Muscle of leg (tissue), 3 donors: ENCODE measurements at regions not wholly inside any gene's neighbourhood (a gene's known extent, or its start where the extent isn't known, plus 50 kb on each side); places are given as distances from the start of the nearest gene placed in this dataset.

Source experiments
- DNase-seq: peaks from one replicate; pipeline ENCODE4 v3.0.0; 2013
- H3K27ac ChIP-seq: one replicate; pipeline ENCODE4 v1.5.1; 2013; ENCODE audit warnings: mild to moderate bottlenecking, low read length, control low read depth
- H3K27me3 ChIP-seq: one replicate; pipeline ENCODE4 v1.6.1; 2013; ENCODE audit warnings: low read length; ENCODE audit not compliant: control insufficient read depth, insufficient read depth
- H3K36me3 ChIP-seq: one replicate; pipeline ENCODE4 v1.6.1; 2013; ENCODE audit warnings: low read length; ENCODE audit not compliant: control insufficient read depth, insufficient read depth
- H3K4me1 ChIP-seq: one replicate; pipeline ENCODE4 v1.6.1; 2013; ENCODE audit warnings: low read length; ENCODE audit not compliant: control insufficient read depth, insufficient read depth
- H3K4me3 ChIP-seq: one replicate; pipeline ENCODE4 v1.5.1; 2013; ENCODE audit warnings: low read length, control low read depth
- H3K9me3 ChIP-seq: replicated peaks from 2 replicates; pipeline ENCODE4 v1.6.1; 2013; ENCODE audit warnings: low read depth, low read length; ENCODE audit not compliant: control insufficient read depth
- WGBS: methylation state at CpG from one replicate; pipeline ENCODE4 v1.1.5; 2013; ENCODE audit warnings: missing lambda C conversion rate; ENCODE audit not compliant: insufficient coverage; 5-methylcytosine and 5-hydroxymethylcytosine counted together

DNA sequence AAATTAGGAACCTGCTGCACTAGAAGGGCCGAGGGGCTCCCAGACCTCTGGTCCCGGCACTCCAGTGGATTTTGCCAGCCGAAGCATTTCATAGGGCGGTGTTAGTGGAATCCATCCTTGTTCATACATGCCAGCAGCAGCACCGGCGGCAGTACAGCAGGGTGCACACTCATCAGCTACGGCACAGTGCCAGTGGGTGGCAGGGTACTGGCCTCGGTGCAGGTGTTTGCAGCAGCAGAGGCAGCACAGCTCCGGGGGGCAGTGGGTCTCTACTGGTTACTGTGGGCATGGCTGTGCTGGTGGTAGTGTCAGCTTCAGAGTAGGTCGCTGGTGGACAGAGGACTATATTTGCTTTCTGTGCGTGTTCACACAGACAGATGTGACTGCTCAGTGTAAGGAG lies 985.7 kb downstream of the CDH8 start:
- no peaks in the 10 kb centered on the region for H3K27me3 ChIP-seq
- 81% methylated on average over 11 of the region's 11 CpGs for WGBS
- H3K36me3 ChIP-seq, result no peaks in the 10 kb centered on the region
- no peaks in the 10 kb centered on the region for H3K4me1 ChIP-seq
- DNase-seq, result no peak
- H3K9me3 ChIP-seq, result peaks cover 4% of the 10 kb centered on the region
- H3K27ac ChIP-seq, result no peak overlapping the region
- no peak overlapping the region for H3K4me3 ChIP-seq

DNA sequence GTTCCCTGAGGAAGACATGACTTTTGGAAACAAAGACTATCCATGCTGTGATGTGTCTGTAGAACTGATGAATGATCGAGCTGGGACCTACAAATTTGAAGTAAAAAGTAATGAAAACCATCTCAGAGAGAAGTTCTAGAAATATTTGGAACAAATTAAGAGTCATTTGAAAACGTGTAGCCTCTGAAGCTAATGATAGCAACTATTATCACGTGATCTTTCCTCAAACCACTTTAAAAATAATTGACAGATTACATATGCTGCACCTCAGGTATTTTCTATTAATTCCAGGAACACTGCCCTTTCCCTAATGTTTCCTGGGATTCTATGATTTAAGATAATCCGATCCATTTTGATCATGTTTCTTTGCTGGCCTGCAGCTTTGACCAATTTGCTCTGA lies 990.3 kb downstream of the CDH8 start:
- H3K27ac ChIP-seq, result no peak overlapping the region
- H3K4me3 ChIP-seq, result no peak overlapping the region
- H3K9me3 ChIP-seq, result no peaks in the 10 kb centered on the region
- H3K27me3 ChIP-seq, result no peaks in the 10 kb centered on the region
- no peak for DNase-seq
- no peaks in the 10 kb centered on the region for H3K36me3 ChIP-seq
- WGBS, result 60% methylated on average over 1 of the region's 4 CpGs
- H3K4me1 ChIP-seq, result no peaks in the 10 kb centered on the region

DNA sequence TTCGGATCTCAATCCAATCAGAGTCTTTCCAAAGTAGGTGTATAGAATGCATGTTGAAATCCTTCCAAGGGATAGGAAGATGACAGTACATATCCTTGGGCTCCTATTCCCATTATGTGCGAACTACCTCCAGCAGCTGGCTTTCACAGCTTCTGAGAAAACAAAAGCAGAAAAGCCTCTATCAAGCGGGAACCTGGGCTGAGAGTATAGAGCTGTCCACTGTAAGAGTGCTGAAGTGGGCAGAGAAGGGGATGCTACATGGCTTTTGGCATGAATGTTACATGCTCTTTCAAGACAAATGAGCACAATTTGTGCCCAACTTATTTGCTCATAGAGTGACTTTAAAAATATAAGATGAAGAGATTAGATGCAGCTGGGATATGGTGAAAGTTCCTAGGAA lies 993.5 kb downstream of the CDH8 start:
- DNase-seq, result peak; percentile 29
- Histone ChIP-seq H3K9me3 (no peaks in the 10 kb centered on the region), H3K4me1 (no peaks in the 10 kb centered on the region), H3K27me3 (no peaks in the 10 kb centered on the region), H3K36me3 (no peaks in the 10 kb centered on the region), H3K27ac (no peak overlapping the region), H3K4me3 (no peak overlapping the region)
- 0% methylated on average over 1 of the region's 3 CpGs for WGBS

DNA sequence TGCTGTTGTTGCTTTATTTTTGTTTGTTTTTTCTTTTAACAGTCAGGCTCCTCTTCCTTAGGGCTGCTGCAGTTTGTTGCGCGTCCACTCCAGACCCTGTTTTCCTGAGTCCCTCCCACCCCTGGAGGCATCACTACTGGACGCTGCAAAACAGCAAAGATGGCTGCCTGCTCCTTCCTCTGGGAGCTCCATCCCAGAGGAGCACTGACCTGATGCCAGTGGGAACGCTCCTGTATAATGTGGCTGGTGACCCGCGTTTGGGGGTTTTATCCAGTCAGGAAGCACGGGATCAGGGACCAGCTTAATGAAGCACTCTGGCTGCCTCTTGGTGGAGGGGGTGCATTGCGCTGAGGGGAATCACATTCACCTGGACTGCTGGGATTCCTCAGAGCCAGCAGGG lies 1005.6 kb downstream of the CDH8 start:
- Histone ChIP-seq H3K36me3 (no peaks in the 10 kb centered on the region), H3K4me3 (no peak overlapping the region), H3K27me3 (no peaks in the 10 kb centered on the region), H3K27ac (no peak overlapping the region), H3K9me3 (peaks cover 8% of the 10 kb centered on the region), H3K4me1 (no peaks in the 10 kb centered on the region)
- WGBS, result 93% methylated on average over 7 of the region's 8 CpGs
- DNase-seq, result no peak

DNA sequence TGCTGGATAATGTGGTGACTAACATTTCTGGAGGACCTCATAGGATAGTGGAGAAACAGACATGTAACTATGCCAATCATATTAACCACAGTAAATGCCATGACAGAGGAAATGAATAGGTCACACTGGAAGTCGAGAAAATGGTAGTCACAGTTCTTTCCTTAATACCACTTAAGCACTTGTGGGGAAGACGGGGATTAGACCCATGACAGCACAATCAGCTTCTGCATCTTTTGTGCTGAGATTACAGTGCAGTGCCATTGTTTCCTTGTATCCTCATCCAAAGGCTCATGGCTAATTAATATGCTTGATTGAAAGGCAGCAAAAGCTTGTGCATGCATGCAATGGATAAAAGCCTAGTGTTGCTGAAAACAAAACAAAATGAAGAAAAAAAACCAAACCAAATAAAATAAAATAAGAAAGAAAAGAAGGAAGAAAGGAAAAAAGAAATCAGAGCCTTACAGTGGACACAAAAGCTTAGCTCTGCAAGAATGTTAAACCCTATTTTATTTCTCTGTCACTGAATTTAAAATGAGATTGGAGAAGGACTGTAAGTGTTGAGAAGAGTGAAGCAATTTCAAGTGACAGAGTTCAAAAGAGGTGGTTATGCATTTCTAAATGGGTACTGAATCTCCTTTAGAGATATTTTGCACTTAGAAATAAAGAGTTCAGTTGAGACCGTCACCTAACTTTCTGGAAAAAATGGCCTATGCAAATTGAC lies 1011.9 kb downstream of the CDH8 start:
- Histone ChIP-seq H3K36me3 (no peaks in the 10 kb centered on the region), H3K27ac (no peak overlapping the region), H3K4me3 (no peak overlapping the region), H3K4me1 (no peaks in the 10 kb centered on the region), H3K9me3 (no peaks in the 10 kb centered on the region), H3K27me3 (no peaks in the 10 kb centered on the region)
- WGBS, result 8% methylated on average over 2 of the region's 3 CpGs
- no peak for DNase-seq

DNA sequence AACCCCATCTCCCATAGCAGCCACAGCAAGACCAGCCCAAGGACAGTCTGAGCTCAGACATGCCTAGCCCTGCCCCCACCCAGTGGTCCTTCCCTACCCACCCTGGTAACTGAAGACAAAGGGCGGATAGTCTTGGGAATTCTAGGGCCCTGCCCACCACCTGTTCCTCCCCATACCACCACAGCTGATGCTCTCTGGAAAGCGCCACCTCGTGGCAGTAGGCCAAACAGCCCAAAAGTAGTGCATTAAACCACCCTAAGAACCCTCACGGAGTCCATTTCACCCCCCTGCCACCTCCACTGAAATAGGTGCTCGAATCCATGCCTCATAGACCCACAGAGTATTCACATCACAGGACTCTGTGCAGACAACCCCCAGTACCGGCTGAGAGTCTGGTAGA lies 1021.4 kb downstream of the CDH8 start:
- Histone ChIP-seq H3K4me3 (no peak overlapping the region), H3K36me3 (no peaks in the 10 kb centered on the region), H3K9me3 (peaks cover 4% of the 10 kb centered on the region), H3K4me1 (no peaks in the 10 kb centered on the region), H3K27ac (no peak overlapping the region), H3K27me3 (no peaks in the 10 kb centered on the region)
- DNase-seq, result no peak
- 82% methylated on average over 4 of the region's 6 CpGs for WGBS

DNA sequence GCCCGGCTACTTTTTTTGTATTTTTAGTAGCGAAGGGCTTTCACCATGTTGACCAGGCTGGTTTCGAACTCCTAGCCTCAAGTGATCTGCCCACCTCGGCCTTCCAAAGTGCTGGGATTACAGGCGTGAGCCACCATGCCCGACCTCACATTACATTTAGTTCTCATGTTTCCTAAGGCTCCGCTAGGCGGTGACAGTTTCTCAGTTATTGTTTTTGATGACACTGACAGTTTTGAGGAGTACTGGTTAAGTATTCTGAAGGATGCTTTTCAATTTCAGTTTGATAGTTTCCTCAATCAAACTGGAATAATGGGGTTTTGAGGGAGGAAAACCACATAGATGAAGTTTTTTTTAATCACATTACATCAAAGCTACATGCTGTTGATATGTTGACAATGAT lies 1028.5 kb downstream of the CDH8 start:
- no peak overlapping the region for H3K27ac ChIP-seq
- H3K36me3 ChIP-seq, result no peaks in the 10 kb centered on the region
- peaks cover 2% of the 10 kb centered on the region for H3K9me3 ChIP-seq
- H3K4me3 ChIP-seq, result no peak overlapping the region
- no peak for DNase-seq
- no peaks in the 10 kb centered on the region for H3K27me3 ChIP-seq
- WGBS, result 68% methylated on average over 4 of the region's 8 CpGs
- no peaks in the 10 kb centered on the region for H3K4me1 ChIP-seq

DNA sequence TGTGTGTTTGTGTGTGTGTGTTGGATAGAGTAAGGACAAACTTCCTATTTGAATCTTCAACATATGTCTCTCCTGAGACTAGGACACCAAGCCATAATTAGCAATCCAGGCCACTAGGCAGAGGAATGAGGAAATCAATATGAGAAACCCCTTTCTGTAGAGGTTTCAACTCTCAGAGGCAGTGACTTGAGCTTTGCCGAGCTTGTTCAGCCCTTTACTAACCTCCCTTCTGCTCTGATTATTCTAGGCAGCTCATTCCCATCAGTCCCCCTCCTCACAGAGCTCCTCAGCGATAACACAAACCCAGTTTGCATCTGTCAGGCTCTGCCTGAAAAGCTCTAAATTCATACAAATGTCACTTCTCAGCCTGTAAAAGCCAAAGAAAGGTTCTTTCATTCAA lies 1030.3 kb downstream of the CDH8 start:
- no peak overlapping the region for H3K4me3 ChIP-seq
- H3K4me1 ChIP-seq, result no peaks in the 10 kb centered on the region
- 26% methylated on average over 2 of the region's 2 CpGs for WGBS
- peak; percentile 4 for DNase-seq
- no peaks in the 10 kb centered on the region for H3K27me3 ChIP-seq
- no peaks in the 10 kb centered on the region for H3K9me3 ChIP-seq
- H3K27ac ChIP-seq, result no peak overlapping the region
- H3K36me3 ChIP-seq, result no peaks in the 10 kb centered on the region

DNA sequence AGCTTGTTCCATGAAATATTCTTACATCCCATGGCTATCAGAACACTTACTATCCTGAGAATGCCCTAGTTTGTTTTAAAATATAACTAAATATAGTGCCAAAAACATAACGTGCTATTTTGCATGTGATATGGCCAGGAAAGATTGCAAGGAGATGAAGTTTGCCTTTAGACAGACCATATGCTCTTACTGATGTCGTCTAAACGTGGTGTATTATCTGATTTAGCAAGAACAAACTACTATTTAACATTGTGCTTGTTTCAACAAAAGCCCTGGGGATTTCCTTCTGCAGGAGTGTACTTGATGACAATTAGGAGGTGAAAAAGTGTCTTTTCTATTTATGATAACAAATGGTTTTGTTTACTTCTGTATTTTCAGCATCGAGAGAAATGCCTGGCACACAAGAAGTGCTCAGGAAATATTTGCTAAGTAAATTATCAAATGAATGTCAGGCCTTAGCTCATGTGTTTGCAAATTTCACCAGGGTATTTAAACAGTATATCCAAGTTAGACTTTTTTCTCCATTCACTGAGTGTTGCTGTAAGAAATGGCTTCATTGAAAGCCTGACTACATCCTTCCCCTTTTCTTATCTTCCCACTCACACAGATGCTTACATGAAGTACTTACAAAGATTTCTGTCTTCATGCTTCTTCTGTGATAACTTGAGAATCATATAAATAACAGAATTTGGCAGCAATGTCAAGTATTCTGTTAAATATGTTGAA lies 1033.6 kb downstream of the CDH8 start:
- no peaks in the 10 kb centered on the region for H3K36me3 ChIP-seq
- no CpG with 5 or more reads among the region's 4 CpGs for WGBS
- H3K4me3 ChIP-seq, result no peak overlapping the region
- no peaks in the 10 kb centered on the region for H3K4me1 ChIP-seq
- no peaks in the 10 kb centered on the region for H3K9me3 ChIP-seq
- DNase-seq, result no peak
- H3K27ac ChIP-seq, result no peak overlapping the region
- H3K27me3 ChIP-seq, result no peaks in the 10 kb centered on the region

DNA sequence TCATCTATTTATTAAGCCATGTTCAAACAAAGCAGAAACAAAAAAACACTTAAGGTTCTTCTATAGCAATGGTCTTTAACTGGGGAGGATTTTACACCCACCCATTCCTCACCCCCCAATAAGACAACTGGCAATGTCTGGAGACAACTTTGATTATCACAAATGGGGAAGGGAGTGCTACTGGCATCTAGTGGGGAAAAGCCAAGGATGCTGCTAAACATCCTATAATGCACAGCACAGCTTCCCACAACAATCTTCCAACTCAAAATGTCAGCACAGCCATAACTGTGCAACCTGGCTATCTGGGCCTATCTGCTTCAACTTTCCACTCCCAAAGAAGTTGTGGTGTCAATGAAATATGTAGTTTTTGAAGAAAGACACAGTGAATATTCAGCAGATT lies 1044.4 kb downstream of the CDH8 start:
- Histone ChIP-seq H3K36me3 (no peaks in the 10 kb centered on the region), H3K4me3 (no peak overlapping the region), H3K4me1 (no peaks in the 10 kb centered on the region), H3K27me3 (no peaks in the 10 kb centered on the region), H3K9me3 (peaks cover 10% of the 10 kb centered on the region), H3K27ac (no peak overlapping the region)
- DNase-seq, result no peak
